RWPE1 (cell line): ENCODE measurements at regions not wholly inside any gene's neighbourhood (a gene's known extent, or its start where the extent isn't known, plus 50 kb on each side); places are given as distances from the start of the nearest gene placed in this dataset.
"Not testable (repeated sequence)": the region's sequence is repeated elsewhere in the genome, so short reads cannot be mapped to it uniquely, and the experiment has no call there.

Experiments
- CTCF ChIA-PET: fragments of 350-600 bp; sonication (Branson Sonifier 250); formaldehyde crosslinking; extraction: SDS; loops from one replicate; lab custom pipeline; 2021; lab: Yijun Ruan, JAX
- POLR2A ChIA-PET: fragments of 400-600 bp; formaldehyde crosslinking; extraction: SDS; loops from one replicate; lab custom pipeline; 2020; ENCODE audit warnings: antibody characterized with exemption; ENCODE audit not compliant: low non-redundant PET; lab: Yijun Ruan, JAX
- DNase-seq: peaks from one replicate; pipeline ENCODE4 v3.0.0; 2012; ENCODE audit warnings: low spot score
- H3K27ac ChIP-seq: fragments of 450-650 bp; 2 replicates; pipeline ENCODE4 v1.5.1; 2017
- CTCF ChIP-seq: fragments of 450-650 bp; conservative IDR thresholded peaks from 2 replicates; pipeline ENCODE4 v1.5.1; 2017; ENCODE audit warnings: low read depth, mild to moderate bottlenecking

DNA sequence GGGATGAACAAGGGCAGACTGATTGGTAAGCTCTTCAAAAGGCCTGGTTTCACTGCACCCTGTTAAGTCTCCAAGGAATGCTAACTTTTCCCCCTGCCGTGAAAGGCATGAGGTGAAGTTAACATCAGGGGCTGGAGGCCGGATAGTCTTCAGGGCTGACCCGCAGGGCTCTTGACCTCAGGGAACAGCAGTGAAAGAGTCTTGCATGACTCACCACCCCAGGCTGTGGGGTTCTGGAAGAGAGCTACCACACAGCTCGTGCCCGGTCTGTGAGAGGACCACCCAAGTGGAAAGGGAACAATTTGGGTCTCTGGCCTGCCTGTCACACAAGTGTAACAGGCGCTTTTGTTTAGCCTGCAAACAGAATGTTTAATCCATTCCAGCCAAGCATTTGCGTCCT lies 504.9 kb downstream of the EDEM1 start:
- TF ChIP-seq CTCF: no peak
- ChIA-PET POLR2A (no interaction called here), CTCF (no interaction called here)
- no peak for DNase-seq
- no peak overlapping the region for H3K27ac ChIP-seq

- DNase-seq: no peak
- no peak overlapping the region for H3K27ac ChIP-seq
- POLR2A ChIA-PET: no interaction called here
- CTCF ChIA-PET: no interaction called here
- TF ChIP-seq CTCF: no peak
These were observed 506.8 kb downstream of the EDEM1 start for GRCh38 chr3:5694266-5694665.

GRCh38 chr3:5698851-5699250 lies 511.3 kb downstream of the EDEM1 start:
- TF ChIP-seq CTCF: no peak

DNA sequence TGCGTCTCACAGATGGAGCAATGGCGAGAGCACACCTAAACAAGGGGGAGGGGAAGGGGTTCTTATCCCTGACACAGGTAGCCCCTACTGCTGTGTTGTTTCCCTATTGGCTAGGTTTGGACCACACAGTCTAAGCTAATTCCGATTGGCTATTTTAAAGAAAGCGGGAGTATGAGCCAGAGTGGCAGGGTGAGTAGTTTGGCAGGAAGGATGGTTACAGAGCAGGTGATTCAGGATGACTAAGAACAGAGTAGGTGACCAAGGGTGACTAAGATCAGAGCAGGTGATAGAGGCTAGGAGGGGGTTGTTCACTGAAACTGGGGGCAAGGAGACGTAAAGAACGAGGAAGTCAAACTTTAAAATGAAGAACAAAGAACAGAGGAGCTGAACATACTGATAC lies 511.8 kb downstream of the EDEM1 start:
- POLR2A ChIA-PET: no interaction called here
- CTCF ChIA-PET: no interaction called here
- no peak overlapping the region for H3K27ac ChIP-seq
- no peak for DNase-seq
- TF ChIP-seq CTCF: no peak

More at GRCh38 chr3:5698851-5699250, 511.3 kb downstream of the EDEM1 start:
- ChIA-PET CTCF (no interaction called here), POLR2A (no interaction called here)
- no peak for DNase-seq
- no peak overlapping the region for H3K27ac ChIP-seq

DNA sequence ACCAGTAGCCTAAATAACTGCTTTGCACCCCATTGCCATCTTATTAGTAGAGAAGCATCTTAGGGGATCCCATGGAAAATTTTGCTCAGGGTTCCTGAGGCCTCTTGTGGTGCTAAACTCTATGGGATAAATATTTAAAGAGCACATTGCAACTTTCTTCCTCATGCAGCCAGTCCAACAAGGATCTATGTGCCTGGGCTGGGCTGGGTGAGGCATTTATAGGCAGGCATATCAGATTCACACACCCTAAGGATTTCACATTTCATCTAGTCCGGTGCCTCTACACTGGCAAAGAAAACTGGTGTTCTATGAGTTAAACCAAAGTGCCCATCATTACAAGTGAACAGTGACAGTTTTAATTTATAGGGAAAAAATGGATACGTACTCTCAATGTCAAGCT lies 512.3 kb downstream of the EDEM1 start:
- no peak for TF ChIP-seq CTCF
- H3K27ac ChIP-seq: no peak overlapping the region
- ChIA-PET POLR2A (no interaction called here), CTCF (no interaction called here)
- DNase-seq: no peak

- H3K27ac ChIP-seq, POLR2A ChIA-PET, DNase-seq: not testable (repeated sequence)
- CTCF ChIA-PET: interaction anchor here (0.5 kb wide), 1 partner anchor 63 kb away, joined by 3 read pairs; no protein-coding TSS in a partner anchor
These were observed 513.5 kb downstream of the EDEM1 start for GRCh38 chr3:5701005-5701404.

GRCh38 chr3:5707794-5708193 lies 520.3 kb downstream of the EDEM1 start:
- CTCF ChIA-PET: no interaction called here
- no peak overlapping the region for H3K27ac ChIP-seq
- POLR2A ChIA-PET: no interaction called here

More at GRCh38 chr3:5707794-5708193, 520.3 kb downstream of the EDEM1 start:
- no peak for DNase-seq
- TF ChIP-seq CTCF: no peak
